ENCODE measurements at regions not wholly inside any gene's neighbourhood (a gene's known extent, or its start where the extent isn't known, plus 50 kb on each side); places are given as distances from the start of the nearest gene placed in this dataset.
"Not testable (repeated sequence)": the region's sequence is repeated elsewhere in the genome, so short reads cannot be mapped to it uniquely, and the experiment has no call there.

DNA sequence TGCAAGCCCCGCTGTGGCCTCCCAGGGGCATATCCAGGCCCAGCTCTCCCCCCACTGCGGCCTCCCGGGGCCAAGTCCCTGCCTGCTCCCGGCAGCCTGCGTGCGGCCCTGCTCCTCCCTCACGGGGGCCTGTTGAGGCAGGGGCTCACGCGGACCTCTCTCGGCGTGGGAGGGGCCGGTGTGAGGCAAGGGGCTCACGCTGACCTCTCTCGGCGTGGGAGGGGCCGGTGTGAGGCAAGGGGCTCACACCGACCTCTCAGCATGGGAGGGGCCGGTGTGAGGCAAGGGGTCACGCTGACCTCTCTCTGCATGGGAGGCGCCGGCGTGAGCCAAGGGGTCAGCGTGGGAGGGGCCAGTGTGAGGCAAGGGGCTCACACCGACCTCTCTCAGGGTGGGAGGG, 251.2 kb upstream of the NUPR2 start:
- not testable (repeated sequence) for TF ChIP-seq CTCF (IDR thresholded peaks at IDR 0.05); POLR2A (IDR thresholded peaks at IDR 0.05); EP300 (IDR thresholded peaks at IDR 0.05; ENCODE audit: low read depth); POLR2AphosphoS5 (IDR thresholded peaks at IDR 0.05)
